HFF-Myc (cell line): ENCODE measurements at regions not wholly inside any gene's neighbourhood (a gene's known extent, or its start where the extent isn't known, plus 50 kb on each side); places are given as distances from the start of the nearest gene placed in this dataset.

Experiments
- DNase-seq: peaks from one replicate; pipeline ENCODE4 v3.0.0-alpha.2; 2011; ENCODE audit warnings: low read depth; ENCODE audit errors: extremely low read depth
- H3K4me3 ChIP-seq: replicated peaks from 2 replicates; pipeline ENCODE4 v1.5.1; 2011; ENCODE audit warnings: low read depth, mild to moderate bottlenecking, control low read depth, low read length
- TF ChIP-seq, protein P1 (sequence below): IDR thresholded peaks from 2 replicates; pipeline ENCODE4 v1.5.1; 2012; ENCODE audit warnings: mild to moderate bottlenecking, low read depth, low read length, control low read depth; ENCODE audit errors: missing control alignments

DNA sequence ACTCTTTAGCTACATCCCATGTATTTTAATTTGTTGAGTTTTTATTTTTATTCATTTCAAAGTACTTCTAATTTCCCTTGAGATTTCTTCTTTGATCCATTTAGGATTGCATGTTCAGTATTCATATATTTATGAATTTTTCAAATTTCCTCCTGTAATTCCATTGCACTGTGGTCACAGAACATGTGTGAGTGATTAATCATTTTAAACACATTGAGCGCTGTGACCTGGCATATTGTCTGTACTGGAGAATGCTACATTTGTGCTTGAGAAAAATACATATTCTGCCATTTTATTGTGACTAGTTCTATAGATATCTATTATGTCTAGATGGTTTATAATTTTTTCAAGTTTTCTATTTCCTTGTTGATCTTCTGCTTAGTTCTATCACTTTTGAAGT lies 353.7 kb downstream of the RAD51AP2 start:
- TF ChIP-seq, protein P1, sequence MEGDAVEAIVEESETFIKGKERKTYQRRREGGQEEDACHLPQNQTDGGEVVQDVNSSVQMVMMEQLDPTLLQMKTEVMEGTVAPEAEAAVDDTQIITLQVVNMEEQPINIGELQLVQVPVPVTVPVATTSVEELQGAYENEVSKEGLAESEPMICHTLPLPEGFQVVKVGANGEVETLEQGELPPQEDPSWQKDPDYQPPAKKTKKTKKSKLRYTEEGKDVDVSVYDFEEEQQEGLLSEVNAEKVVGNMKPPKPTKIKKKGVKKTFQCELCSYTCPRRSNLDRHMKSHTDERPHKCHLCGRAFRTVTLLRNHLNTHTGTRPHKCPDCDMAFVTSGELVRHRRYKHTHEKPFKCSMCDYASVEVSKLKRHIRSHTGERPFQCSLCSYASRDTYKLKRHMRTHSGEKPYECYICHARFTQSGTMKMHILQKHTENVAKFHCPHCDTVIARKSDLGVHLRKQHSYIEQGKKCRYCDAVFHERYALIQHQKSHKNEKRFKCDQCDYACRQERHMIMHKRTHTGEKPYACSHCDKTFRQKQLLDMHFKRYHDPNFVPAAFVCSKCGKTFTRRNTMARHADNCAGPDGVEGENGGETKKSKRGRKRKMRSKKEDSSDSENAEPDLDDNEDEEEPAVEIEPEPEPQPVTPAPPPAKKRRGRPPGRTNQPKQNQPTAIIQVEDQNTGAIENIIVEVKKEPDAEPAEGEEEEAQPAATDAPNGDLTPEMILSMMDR, result no peak
- no peak overlapping the region for H3K4me3 ChIP-seq
- no peak for DNase-seq

DNA sequence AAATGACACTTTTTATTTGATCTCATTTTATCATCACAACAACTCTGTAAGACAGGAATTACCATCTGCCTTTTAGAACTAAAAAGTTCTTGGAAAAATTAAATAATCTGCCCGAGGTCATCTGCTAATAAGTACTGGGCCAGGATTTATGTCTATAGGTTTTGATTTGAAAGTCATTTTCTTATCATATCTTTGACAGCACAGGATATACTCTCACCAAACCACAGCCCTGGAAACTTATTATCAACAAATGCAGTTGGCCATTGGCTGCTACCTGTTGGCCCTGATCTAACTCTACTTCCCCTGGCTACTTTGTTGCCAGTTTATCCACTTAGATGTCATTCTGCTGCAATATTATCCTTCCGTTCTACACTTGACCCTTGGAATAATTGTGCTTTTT lies 354.6 kb downstream of the RAD51AP2 start:
- H3K4me3 ChIP-seq, result no peak overlapping the region
- TF ChIP-seq, protein P1, result no peak
- DNase-seq, result no peak

DNA sequence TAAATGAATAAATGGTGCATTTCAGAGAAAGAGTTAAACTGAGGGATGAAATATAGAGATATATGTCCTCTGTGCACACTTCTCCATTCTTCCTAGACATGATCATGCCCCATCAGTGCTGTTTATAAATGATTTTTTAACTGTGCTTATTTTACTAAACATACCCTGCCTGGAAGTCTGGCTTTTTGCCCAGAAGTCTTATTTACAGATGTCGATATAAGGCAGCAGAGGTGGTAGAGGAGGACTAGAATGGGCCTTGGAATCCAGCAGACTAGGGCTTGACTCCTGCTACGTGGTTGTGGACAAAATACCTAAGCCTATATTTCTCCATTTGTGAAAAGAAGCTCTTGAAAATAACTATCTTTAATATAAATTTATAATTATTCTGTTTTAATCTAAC lies 355.5 kb downstream of the RAD51AP2 start:
- no peak overlapping the region for H3K4me3 ChIP-seq
- TF ChIP-seq, protein P1, result no peak
- no peak for DNase-seq

DNA sequence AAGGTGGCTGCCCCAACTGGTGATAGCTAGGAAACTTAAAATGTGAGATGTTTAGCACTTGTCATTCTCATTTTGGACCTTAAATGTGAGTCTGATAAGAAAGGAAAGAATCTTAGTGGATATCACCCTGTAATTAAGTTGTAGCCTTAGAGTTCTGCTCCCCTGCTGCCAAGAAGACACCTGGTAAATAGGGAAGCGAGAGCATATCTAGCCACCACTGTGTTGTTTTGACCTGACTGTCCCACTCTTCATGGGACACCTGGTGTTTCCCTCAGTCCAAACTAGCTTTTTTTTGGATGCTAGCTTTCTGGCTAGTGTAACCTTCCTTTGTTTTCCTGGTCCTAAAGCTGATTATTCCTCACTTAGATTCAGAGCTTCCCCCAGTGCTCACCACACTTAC lies 357.6 kb downstream of the RAD51AP2 start:
- DNase-seq, result no peak
- no peak overlapping the region for H3K4me3 ChIP-seq
- TF ChIP-seq, protein P1, result no peak

DNA sequence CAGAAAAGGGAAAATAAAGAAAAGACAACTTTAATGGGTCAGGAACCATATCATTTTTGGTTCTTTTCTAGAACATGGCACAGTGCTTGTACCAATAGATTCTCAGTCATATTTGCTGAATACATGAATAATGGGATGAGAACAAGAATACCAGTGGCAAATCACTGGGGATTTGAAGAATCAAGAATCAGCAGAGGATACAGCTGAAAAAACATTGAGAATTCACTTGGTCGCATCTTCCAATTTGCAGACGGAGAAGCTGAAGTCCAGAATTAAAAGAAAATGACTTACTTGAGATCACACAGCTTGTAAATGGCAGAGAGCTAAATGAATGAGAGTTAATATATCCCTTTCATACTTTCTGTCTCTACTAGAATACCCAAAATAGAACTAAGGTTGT lies 362.2 kb downstream of the RAD51AP2 start:
- no peak for DNase-seq
- TF ChIP-seq, protein P1, result no peak
- no peak overlapping the region for H3K4me3 ChIP-seq

DNA sequence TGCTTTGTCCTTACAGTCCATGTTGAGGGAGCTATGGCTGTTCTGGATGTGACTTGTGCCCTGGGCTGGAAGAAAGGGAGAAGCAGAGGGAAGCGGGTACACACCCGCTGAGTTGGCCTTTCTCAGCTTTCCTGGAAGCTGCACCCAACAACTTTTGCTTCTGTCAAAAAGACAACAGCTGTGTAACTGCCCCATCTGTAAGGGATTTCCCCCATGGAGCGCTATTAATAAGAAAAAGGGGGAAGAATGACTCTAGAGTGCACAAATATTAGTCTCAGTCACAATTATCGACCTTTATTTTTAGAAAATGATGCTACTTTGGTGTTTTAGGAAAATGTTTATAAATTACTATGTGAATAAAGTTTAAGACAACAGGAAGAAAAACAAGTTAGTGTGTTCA lies 368.3 kb downstream of the RAD51AP2 start:
- no peak for DNase-seq
- TF ChIP-seq, protein P1, result no peak
- H3K4me3 ChIP-seq, result no peak overlapping the region

DNA sequence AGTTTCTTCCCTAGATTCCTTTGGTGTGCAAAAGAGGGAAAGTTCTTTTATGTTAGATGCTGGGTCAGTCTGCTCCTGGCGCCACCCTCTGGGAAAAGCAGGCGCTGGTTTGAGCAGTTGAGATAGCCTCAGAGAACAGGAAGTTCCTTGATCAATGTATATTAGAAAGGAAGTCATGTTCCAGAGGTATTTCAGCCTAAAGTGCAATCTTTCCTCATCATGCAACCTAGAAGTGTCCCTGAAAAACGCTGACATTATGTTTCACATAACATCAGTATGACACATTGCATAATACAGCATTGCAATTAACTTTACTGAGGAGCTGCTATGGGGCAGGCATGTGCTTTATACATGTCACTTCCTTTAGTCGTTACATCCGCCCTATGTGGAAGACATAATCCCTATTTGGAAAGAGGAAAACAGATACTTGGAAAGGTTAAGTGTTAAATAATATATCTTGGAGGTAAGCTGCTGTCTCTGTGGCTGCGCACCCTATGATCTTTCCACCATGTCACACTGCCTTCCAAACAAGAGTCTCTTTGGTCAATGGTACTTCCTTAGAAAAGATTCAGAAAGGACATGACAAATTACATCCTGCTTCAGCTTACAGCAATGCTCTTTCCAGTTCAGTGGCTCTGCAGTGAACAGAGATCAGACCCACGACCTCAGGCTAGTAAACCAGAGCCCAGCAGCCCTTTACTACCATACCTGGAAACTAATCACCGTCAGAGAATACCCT lies 369.7 kb downstream of the RAD51AP2 start:
- TF ChIP-seq, protein P1, result no peak
- no peak overlapping the region for H3K4me3 ChIP-seq
- DNase-seq, result no peak
